GM10248 (cell line): ENCODE measurements at regions not wholly inside any gene's neighbourhood (a gene's known extent, or its start where the extent isn't known, plus 50 kb on each side); places are given as distances from the start of the nearest gene placed in this dataset.

Experiments used
- CTCF ChIA-PET: fragments of 300-600 bp; sonication (Branson Sonifier 250); formaldehyde crosslinking; extraction: SDS; loops from one replicate; lab custom pipeline; 2021; ENCODE audit warnings: antibody characterized with exemption; lab: Yijun Ruan, JAX
- POLR2A ChIA-PET: fragments of 350-650 bp; sonication (Branson Sonifier 250); formaldehyde crosslinking; extraction: SDS; loops from one replicate; lab custom pipeline; 2020; ENCODE audit warnings: antibody characterized with exemption; lab: Yijun Ruan, JAX
- DNase-seq: peaks from one replicate; pipeline ENCODE4 v3.0.0; 2012; ENCODE audit errors: extremely low spot score
- CTCF ChIP-seq: IDR thresholded peaks from 2 replicates; pipeline ENCODE4 v1.5.1; 2012; ENCODE audit warnings: mild to moderate bottlenecking, low read depth; ENCODE audit errors: extremely low read depth, missing control alignments, control extremely low read depth

DNA sequence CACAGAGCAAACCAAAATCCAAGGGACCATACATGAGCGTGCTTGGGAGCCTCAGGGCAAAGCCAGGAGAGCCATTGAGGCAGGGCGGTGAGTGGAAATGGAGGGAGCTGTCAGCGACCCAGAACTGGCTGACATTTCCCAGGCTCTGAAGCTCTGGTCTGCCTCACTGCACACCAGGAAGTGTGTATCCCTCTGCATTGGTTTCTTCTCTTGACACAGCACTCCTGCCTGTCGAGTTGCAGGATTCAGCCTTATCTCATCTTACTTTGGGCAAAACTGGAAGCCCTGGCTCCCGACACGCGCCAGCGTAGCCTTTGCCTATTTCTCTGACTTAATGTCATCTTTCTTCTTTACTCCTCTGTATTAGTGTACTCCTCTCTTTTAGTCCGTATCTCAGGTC, 144.7 kb upstream of the HS3ST3A1 start:
- TF ChIP-seq CTCF = no peak
- POLR2A ChIA-PET = no interaction called here
- DNase-seq = no peak
- CTCF ChIA-PET = no interaction called here

DNA sequence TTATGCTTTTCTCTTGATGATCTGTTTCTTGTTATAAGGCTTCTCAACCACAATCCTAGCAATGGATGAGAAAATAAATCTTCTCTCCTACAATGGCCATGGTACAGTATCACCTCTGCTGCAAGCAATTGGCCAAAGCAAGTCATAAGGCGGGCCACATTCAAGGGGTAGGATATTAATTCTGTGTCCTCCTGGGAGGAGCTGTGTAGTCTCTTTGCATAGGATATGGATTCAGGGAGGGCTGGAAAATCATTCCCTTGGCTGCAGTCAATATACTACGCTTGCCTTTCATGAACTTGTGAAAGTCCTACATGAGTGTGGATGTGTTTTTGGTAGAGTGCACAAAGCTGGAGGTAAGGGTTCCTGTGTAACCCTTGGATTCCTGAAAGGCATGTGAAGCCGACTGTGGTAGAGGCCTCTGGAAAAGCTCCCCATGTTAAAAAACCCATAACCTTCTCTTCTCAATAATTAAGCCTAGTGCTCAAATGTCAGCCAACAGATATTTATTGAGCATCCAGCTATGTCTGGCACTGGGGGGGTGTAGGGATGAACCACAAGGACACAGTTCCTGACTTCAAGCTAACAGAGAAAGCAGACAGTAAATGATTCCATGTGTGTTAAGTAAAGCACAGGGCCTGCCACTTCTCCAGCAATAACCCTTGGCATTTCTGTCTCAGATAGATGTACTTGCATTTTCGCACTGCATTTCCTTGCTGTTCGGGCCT, 147.6 kb upstream of the HS3ST3A1 start:
- ChIA-PET CTCF (no interaction called here), POLR2A (no interaction called here)

GRCh38 chr17:13749891-13750235, 148.1 kb upstream of the HS3ST3A1 start:
- ChIA-PET CTCF (no interaction called here), POLR2A (no interaction called here)
- no peak for TF ChIP-seq CTCF
- no peak for DNase-seq

More for the DNA sequence above, 147.6 kb upstream of the HS3ST3A1 start:
- DNase-seq = no peak
- TF ChIP-seq CTCF = no peak

- DNase-seq = no peak
- no peak for TF ChIP-seq CTCF
- CTCF ChIA-PET = interaction anchor here (1.3 kb wide), 1 partner anchor 9 kb away, joined by 3 read pairs; no protein-coding TSS in a partner anchor
- POLR2A ChIA-PET = no interaction called here
Measured at GRCh38 chr17:13750816-13751793, 149.4 kb upstream of the HS3ST3A1 start.

GRCh38 chr17:13753154-13753553, 151.4 kb upstream of the HS3ST3A1 start:
- TF ChIP-seq CTCF = no peak
- ChIA-PET POLR2A (no interaction called here), CTCF (no interaction called here)

GRCh38 chr17:13753771-13754170, 152.0 kb upstream of the HS3ST3A1 start:
- no peak for DNase-seq
- CTCF ChIA-PET = interaction anchor here (1.3 kb wide), 1 partner anchor 10 kb away, joined by 3 read pairs; no protein-coding TSS in a partner anchor
- POLR2A ChIA-PET = no interaction called here
- TF ChIP-seq CTCF = no peak

More at GRCh38 chr17:13753154-13753553, 151.4 kb upstream of the HS3ST3A1 start:
- no peak for DNase-seq
